Aorta (tissue), 5 donors: ENCODE measurements at regions not wholly inside any gene's neighbourhood (a gene's known extent, or its start where the extent isn't known, plus 50 kb on each side); places are given as distances from the start of the nearest gene placed in this dataset.

ENCODE experiments used
- ATAC-seq: fragments of 200-7000 bp; cut with Tn5 transposase; one replicate; pipeline ENCODE4 v1.9.1; 2022; ENCODE audit warnings: moderate library complexity; ENCODE audit not compliant: low FRiP score
- DNase-seq, 2 donors: peaks; one replicate each; pipeline ENCODE4 v3.0.0-alpha.2; 2020
- H3K27ac ChIP-seq, 2 donors: one replicate each; pipeline ENCODE4 v1.5.1; 2013; ENCODE audit warnings: low read length in 2 of 2, mild to moderate bottlenecking in 2 of 2, moderate library complexity in 2 of 2, control low read depth in 1 of 2, inconsistent platforms in 1 of 2, low read depth in 1 of 2
- H3K27me3 ChIP-seq, 2 donors: one replicate each; pipeline ENCODE4 v1.6.1; 2013; ENCODE audit warnings: control low read depth in 1 of 2, low read length in 1 of 2, mild to moderate bottlenecking in 1 of 2, moderate library complexity in 1 of 2; ENCODE audit not compliant: insufficient read depth in 2 of 2, control insufficient read depth in 1 of 2
- H3K36me3 ChIP-seq, 2 donors: one replicate each; pipeline ENCODE4 v1.6.1; 2013; ENCODE audit warnings: control low read depth in 1 of 2, low read length in 1 of 2, mild to moderate bottlenecking in 1 of 2; ENCODE audit not compliant: insufficient read depth in 2 of 2, control insufficient read depth in 1 of 2
- H3K4me1 ChIP-seq, 2 donors: one replicate each; pipeline ENCODE4 v1.6.1; 2013; ENCODE audit warnings: low read length in 2 of 2, control low read depth in 1 of 2, mild to moderate bottlenecking in 1 of 2, moderate library complexity in 1 of 2; ENCODE audit not compliant: insufficient read depth in 2 of 2, control insufficient read depth in 1 of 2
- H3K4me3 ChIP-seq, 2 donors: one replicate each; pipeline ENCODE4 v1.5.1; 2013; ENCODE audit warnings: low read length in 2 of 2, control low read depth in 1 of 2, mild to moderate bottlenecking in 1 of 2
- H3K9me3 ChIP-seq: one replicate; pipeline ENCODE4 v1.6.1; 2013; ENCODE audit warnings: mild to moderate bottlenecking, low read length; ENCODE audit not compliant: control insufficient read depth
- WGBS, 2 donors: extraction: QIAGEN DNeasy Blood & Tissue Kit; methylation state at CpG; one replicate each; pipeline ENCODE4 v1.1.7; 2013; 5-methylcytosine and 5-hydroxymethylcytosine counted together
- intact Hi-C, 2 donors: fragments of 100-400 bp; cut with DNase I; formaldehyde crosslinking; loops; one replicate each; pipeline versions ENCODE4 v1.14.2 to v1.15.0; 2022
- donor health status: healthy with polysubstance abuse.
- donor health status: Bipolar disorder and iron deficiency.
- donor health status: DM: no; HTN: no; CAD: no.
- donor health status: DM: no; HTN: no; CAD: no.
- donor health status: DM: yes; HTN: yes; CAD: no.

GRCh38 chr22:27389727-27390075 is 411.9 kb downstream of the MN1 start:
- Histone ChIP-seq H3K27me3 (no peaks in the 10 kb centered on the region), H3K36me3 (no peaks in the 10 kb centered on the region), H3K4me1 (no peaks in the 10 kb centered on the region), H3K4me3 (no peak overlapping the region), H3K27ac (no peak overlapping the region), H3K9me3 (no peaks in the 10 kb centered on the region)
- DNase-seq (no peak), ATAC-seq (no peak)
- intact Hi-C loops, result no loop called here
- WGBS, 2 donors, result 92 to 96% methylated on average over 2 of the region's 2 CpGs

DNA sequence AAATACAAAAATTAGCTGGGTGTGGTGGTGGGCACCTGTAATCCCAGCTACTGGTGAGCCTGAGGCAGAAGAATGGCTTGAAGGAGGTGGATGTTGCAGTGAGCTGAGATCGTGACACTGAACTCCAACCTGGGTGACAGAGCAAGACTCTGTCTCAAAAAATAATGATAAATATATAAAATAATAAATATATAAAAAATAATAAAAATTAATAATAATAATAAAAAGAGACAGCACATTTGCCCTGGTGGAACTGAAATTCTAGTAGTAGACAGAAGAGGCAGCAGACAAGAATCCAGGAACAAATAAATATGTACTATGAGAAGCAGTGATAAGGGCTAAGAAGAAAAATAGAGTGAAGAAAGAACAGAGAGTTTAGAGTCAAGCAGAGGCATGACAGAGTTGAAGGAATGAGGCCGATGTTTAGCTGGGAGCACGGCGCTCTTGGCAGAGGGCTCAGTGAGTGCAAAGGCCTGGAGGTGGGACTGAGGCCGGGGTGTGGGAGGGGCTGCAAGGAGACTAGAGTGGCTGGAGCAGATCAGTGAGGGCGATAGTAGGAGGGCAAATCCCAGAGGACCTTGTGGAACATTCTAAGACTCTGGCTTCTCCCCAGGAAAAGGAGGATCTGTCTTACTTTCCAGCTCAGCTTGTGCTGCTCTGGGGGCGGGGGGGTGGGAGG is 410.3 kb downstream of the MN1 start:
- ATAC-seq (peak; percentile 70), DNase-seq (peak; percentile 69 to 83)
- 15 to 20% methylated on average over 6 to 7 of the region's 7 CpGs for WGBS, 2 donors
- no peaks in the 10 kb centered on the region for H3K4me1 ChIP-seq
- no peaks in the 10 kb centered on the region for H3K27me3 ChIP-seq
- no peak overlapping the region for H3K27ac ChIP-seq
- H3K4me3 ChIP-seq, result no peak overlapping the region
- intact Hi-C loops, result no loop called here
- no peaks in the 10 kb centered on the region for H3K36me3 ChIP-seq
- H3K9me3 ChIP-seq, result no peaks in the 10 kb centered on the region

- Histone ChIP-seq H3K36me3 (no peaks in the 10 kb centered on the region), H3K4me3 (no peak overlapping the region), H3K9me3 (no peaks in the 10 kb centered on the region), H3K27ac (no peak overlapping the region), H3K4me1 (no peaks in the 10 kb centered on the region), H3K27me3 (no peaks in the 10 kb centered on the region)
- intact Hi-C loops, result no loop called here
- 95% methylated on average over 4 of the region's 4 CpGs for WGBS, 2 donors
- DNase-seq (no peak), ATAC-seq (no peak)
Measured at GRCh38 chr22:27393371-27393770, 408.2 kb downstream of the MN1 start.

DNA sequence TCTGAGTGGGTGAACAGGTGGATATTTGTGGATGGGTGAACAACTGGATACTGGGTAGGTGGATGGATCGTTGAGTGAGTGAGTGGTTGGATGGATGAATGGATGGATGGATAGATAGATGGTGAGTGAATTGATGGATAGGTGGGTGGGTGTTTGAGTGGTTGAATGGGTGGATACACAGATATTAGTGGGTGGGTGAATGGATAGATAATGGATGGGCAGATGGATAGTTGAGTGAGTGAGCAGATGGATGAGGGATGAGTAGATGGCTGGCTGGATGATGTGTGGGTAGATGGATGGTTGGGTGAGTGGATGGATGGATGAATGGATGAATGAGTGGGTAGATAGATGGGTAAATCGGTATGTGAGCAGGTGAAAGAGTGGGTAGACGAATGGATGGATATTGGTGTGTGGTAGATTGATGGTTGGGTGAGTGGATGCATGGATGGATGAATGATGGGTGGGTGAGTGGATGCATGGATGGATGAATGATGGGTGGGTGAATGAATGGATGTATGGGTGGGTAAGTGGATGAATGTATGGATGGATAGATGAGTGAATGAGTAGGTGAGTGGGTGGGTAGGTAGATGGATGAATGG is 406.7 kb downstream of the MN1 start:
- no peaks in the 10 kb centered on the region for H3K27me3 ChIP-seq
- DNase-seq, result no peak
- no peak overlapping the region for H3K4me3 ChIP-seq
- ATAC-seq, result no peak
- no peaks in the 10 kb centered on the region for H3K4me1 ChIP-seq
- no peaks in the 10 kb centered on the region for H3K9me3 ChIP-seq
- intact Hi-C loops, result no loop called here
- 96 to 97% methylated on average over 3 of the region's 3 CpGs for WGBS, 2 donors
- no peak overlapping the region for H3K27ac ChIP-seq
- H3K36me3 ChIP-seq, result no peaks in the 10 kb centered on the region

DNA sequence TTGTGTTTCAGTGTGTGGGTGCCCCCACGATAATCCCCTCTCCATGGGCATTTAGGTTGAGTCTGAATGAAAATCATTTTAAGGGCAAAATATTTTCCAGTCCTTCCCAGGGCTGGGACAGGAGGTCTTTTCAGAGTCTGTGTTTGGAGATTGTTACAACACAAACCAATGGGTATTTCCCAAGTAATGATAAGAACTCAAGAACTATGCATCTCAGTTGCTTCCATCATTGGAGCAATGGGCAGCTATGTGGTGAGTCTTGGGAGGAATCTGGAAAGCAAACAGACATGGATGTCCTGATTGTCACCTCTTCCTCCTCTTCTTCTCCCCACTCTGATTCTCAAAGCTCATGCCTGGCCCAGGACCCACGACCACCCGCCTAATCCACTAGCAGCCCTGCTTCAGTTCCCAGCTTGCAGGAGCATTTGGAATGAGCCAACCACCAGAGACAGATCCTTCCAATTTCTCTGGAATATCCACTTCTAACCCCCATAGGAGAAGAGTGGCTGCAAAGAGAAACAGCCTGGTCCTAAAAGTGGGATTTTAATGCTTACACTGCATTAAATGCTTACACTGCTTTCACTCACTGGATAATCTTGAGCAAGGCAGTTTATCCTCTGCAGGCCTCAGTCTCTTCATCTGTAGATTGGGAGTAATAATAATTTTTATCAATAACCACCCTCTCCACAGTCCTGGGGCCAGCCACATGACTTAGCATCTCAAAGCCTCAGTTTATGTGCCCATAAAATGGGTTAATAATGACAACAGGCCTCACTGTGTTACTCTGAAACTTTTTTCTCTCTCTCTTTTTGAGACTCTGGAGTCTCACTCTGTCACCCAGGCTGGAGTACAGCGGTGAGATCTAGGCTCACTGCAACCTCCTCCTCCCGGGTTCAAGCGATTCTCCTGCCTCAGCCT is 404.3 kb downstream of the MN1 start:
- no peak overlapping the region for H3K4me3 ChIP-seq
- no peaks in the 10 kb centered on the region for H3K36me3 ChIP-seq
- 89 to 92% methylated on average over 6 of the region's 6 CpGs for WGBS, 2 donors
- intact Hi-C loops, result no loop called here
- no peak for ATAC-seq
- DNase-seq, result no peak
- no peaks in the 10 kb centered on the region for H3K27me3 ChIP-seq
- no peaks in the 10 kb centered on the region for H3K4me1 ChIP-seq
- no peaks in the 10 kb centered on the region for H3K9me3 ChIP-seq
- no peak overlapping the region for H3K27ac ChIP-seq

GRCh38 chr22:27397954-27398342 is 403.6 kb downstream of the MN1 start:
- Histone ChIP-seq H3K36me3 (no peaks in the 10 kb centered on the region), H3K27ac (no peak overlapping the region), H3K4me1 (no peaks in the 10 kb centered on the region), H3K9me3 (no peaks in the 10 kb centered on the region), H3K27me3 (no peaks in the 10 kb centered on the region), H3K4me3 (no peak overlapping the region)
- intact Hi-C loops, result no loop called here
- 54 to 61% methylated on average over 13 of the region's 13 CpGs for WGBS, 2 donors
- ATAC-seq, result no peak
- peak in 1 of 2 donors; percentile 61 for DNase-seq

DNA sequence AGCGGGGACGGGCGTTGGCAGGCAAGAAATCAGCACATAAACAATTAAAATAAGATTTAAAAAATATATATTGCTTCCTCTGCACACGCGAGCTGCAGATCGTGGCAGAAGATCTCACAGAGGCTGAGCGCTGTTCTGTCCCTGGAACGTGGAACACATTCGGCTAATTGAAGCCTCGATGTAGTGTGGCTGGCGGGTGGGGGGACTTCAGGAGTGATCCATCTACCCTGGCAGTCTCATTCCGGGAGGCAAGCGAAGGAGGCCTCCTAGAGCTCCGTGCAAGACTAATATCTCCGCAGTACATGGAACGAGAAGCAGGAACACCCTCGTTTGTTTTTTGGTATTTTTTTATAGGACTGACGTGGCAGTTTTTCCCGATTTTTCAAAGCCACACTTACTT is 402.4 kb downstream of the MN1 start:
- WGBS, 2 donors, result 43 to 54% methylated on average over 19 of the region's 19 CpGs

GRCh38 chr22:27400811-27401210 is 400.7 kb downstream of the MN1 start:
- no peaks in the 10 kb centered on the region for H3K27me3 ChIP-seq
- H3K4me3 ChIP-seq, result no peak overlapping the region
- H3K4me1 ChIP-seq, result no peaks in the 10 kb centered on the region
- H3K36me3 ChIP-seq, result no peaks in the 10 kb centered on the region
- intact Hi-C loops, result loop anchor here in 1 of 2 donors (10.0 kb wide), 1 partner anchor 204 kb away; no protein-coding TSS in a partner anchor
- WGBS, 2 donors, result 2 to 3% methylated on average over 1 of the region's 1 CpG
- no peaks in the 10 kb centered on the region for H3K9me3 ChIP-seq
- DNase-seq (no peak), ATAC-seq (no peak)
- no peak overlapping the region for H3K27ac ChIP-seq

More for the DNA sequence above, 402.4 kb downstream of the MN1 start:
- Histone ChIP-seq H3K36me3 (no peaks in the 10 kb centered on the region), H3K9me3 (no peaks in the 10 kb centered on the region), H3K27me3 (no peaks in the 10 kb centered on the region), H3K4me3 (no peak overlapping the region), H3K27ac (no peak overlapping the region), H3K4me1 (no peaks in the 10 kb centered on the region)
- ATAC-seq, result no peak
- intact Hi-C loops, result no loop called here
- DNase-seq, result no peak
